ENCODE measurements at regions not wholly inside any gene's neighbourhood (a gene's known extent, or its start where the extent isn't known, plus 50 kb on each side); places are given as distances from the start of the nearest gene placed in this dataset.

GRCh38 chr14:39609119-39609518 is 176.9 kb upstream of the FBXO33 start:
- Histone ChIP-seq H3K9me2 (ENCODE audit: insufficient read depth) (no peaks in the 10 kb centered on the region), H3K36me3 (ENCODE audit: control insufficient read depth in 1 of 2, insufficient read depth in 2 of 2, low read length in 2 of 2) (no peaks in the 10 kb centered on the region), H3K9me3 (ENCODE audit: control insufficient read depth in 1 of 2, insufficient read depth in 1 of 2, low read depth in 1 of 2, low read length in 2 of 2) (no peaks in the 10 kb centered on the region), H3K79me2 (ENCODE audit: insufficient read depth, low read length) (no peaks in the 10 kb centered on the region), H3K4me1 (ENCODE audit: control insufficient read depth in 1 of 2, insufficient read depth in 2 of 2, low read length in 2 of 2) (no peaks in the 10 kb centered on the region), H4K20me1 (ENCODE audit: insufficient read depth) (no peaks in the 10 kb centered on the region), H3K27me3 (ENCODE audit: insufficient read depth, low read length) (no peaks in the 10 kb centered on the region), H3K9ac (ENCODE audit: low read length) (no peak overlapping the region), H2AFZ (ENCODE audit: low read depth, low read length, poor library complexity, severe bottlenecking) (no peak overlapping the region), H3K4me2 (ENCODE audit: low read length) (no peak overlapping the region), H3K4me3 (replicated peaks in 1 of 2; ENCODE audit: low read depth in 1 of 2, low read length in 2 of 2) (no peak overlapping the region), H3K27ac (ENCODE audit: low read depth, low read length) (no peak overlapping the region)
- no peak for ATAC-seq
- RAD21 ChIA-PET (ENCODE audit: low non-redundant PET in 1 of 2, low total read pairs in 2 of 2, uncharacterized antibody in 2 of 2, unreplicated experiment in 2 of 2) = no interaction called here
- TF ChIP-seq POLR2A (IDR thresholded peaks at IDR 0.05; ENCODE audit: borderline replicate concordance, extremely low read depth, insufficient read depth, insufficient read length) (no peak), CBX3 (IDR thresholded peaks at IDR 0.05; ENCODE audit: low read depth) (no peak), ATF3 (IDR thresholded peaks at IDR 0.05) (no peak), SP1 (IDR thresholded peaks at IDR 0.05; ENCODE audit: low read depth) (no peak), REST (IDR thresholded peaks at IDR 0.05; ENCODE audit: low read depth) (no peak), YY1 (IDR thresholded peaks at IDR 0.05; ENCODE audit: extremely low read depth, insufficient replicate concordance, low read depth, low read length) (no peak), FOSL1 (IDR thresholded peaks at IDR 0.05; ENCODE audit: low read depth) (no peak), ELF1 (IDR thresholded peaks at IDR 0.05; ENCODE audit: borderline replicate concordance, low read depth) (no peak), SRF (IDR thresholded peaks at IDR 0.05; ENCODE audit: low read depth) (no peak), JUND (IDR thresholded peaks at IDR 0.05) (no peak), CTCF (IDR thresholded peaks at IDR 0.05 in 2 of 3, conservative IDR thresholded peaks at IDR 0.05 in 1 of 3; ENCODE audit: borderline replicate concordance in 1 of 3, insufficient read depth in 1 of 3, low read depth in 2 of 3, low read length in 2 of 3) (no peak), SIN3A (IDR thresholded peaks at IDR 0.05; ENCODE audit: low read depth) (no peak), EZH2phosphoT487 (IDR thresholded peaks at IDR 0.05; ENCODE audit: borderline replicate concordance) (no peak)
- BruUV-seq (replicated peaks) = no TSS peak
- POLR2A ChIA-PET = no interaction called here
- CTCF ChIA-PET = no interaction called here
- intact Hi-C loops (cut with micrococcal nuclease) = no loop called here
- no peak for DNase-seq (ENCODE audit: low read depth, low spot score)
